SJSA1 (cell line): ENCODE measurements at regions not wholly inside any gene's neighbourhood (a gene's known extent, or its start where the extent isn't known, plus 50 kb on each side); places are given as distances from the start of the nearest gene placed in this dataset.

Source experiments
- DNase-seq, 2 experiments: peaks; one replicate each; pipeline ENCODE4 v3.0.0-alpha.2; 2015 to 2020; ENCODE audit warnings: low spot score in 2 of 2, low read depth in 1 of 2
- H3K27ac ChIP-seq: fragments of 250-450 bp; sonication (Bioruptor Pico); 2 replicates; pipeline ENCODE4 v1.5.1; 2020; ENCODE audit warnings: mild to moderate bottlenecking, moderate library complexity
- H3K27me3 ChIP-seq: fragments of 250-450 bp; sonication (Bioruptor Pico); replicated peaks from 2 replicates; pipeline ENCODE4 v1.5.1; 2020; ENCODE audit warnings: mild to moderate bottlenecking, moderate library complexity
- H3K36me3 ChIP-seq: fragments of 250-450 bp; sonication (Bioruptor Pico); 2 replicates; pipeline ENCODE4 v1.5.1; 2020; ENCODE audit warnings: mild to moderate bottlenecking
- H3K4me1 ChIP-seq: fragments of 250-450 bp; sonication (Bioruptor Pico); replicated peaks from 2 replicates; pipeline ENCODE4 v1.6.1; 2021; ENCODE audit warnings: mild to moderate bottlenecking
- H3K4me3 ChIP-seq: fragments of 250-450 bp; sonication (Bioruptor Pico); 2 replicates; pipeline ENCODE4 v1.5.1; 2020; ENCODE audit warnings: mild to moderate bottlenecking
- H3K9me3 ChIP-seq: fragments of 250-450 bp; sonication (Bioruptor Pico); replicated peaks from 2 replicates; pipeline ENCODE4 v1.5.1; 2020; ENCODE audit warnings: mild to moderate bottlenecking

GRCh38 chr9:107161338-107161737, 121.7 kb upstream of the RAD23B start:
- no peak for DNase-seq
- Histone ChIP-seq H3K4me1 (no peaks in the 10 kb centered on the region), H3K27ac (no peak overlapping the region)

DNA sequence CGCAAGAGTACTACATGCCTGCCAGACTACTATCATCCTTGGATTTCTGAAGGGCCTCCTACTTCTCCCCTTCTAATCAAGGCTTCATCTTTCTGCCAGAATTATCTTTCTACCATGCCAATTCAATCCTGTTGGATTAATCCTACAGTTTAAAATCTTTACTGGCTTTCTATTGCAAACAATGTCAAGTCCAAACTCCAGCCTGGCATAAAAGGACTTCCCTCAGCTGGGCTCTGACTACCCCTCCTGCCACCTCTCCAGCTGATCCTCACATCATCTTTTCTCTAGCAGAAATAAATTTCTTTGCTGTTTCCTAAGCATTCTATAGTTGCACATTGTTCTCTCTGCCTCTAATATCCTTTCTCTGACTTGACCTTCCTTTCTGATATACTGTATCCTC, 119.7 kb upstream of the RAD23B start:
- Histone ChIP-seq H3K36me3 (no peaks in the 10 kb centered on the region), H3K4me3 (no peak overlapping the region), H3K27me3 (no peaks in the 10 kb centered on the region), H3K9me3 (no peaks in the 10 kb centered on the region), H3K4me1 (no peaks in the 10 kb centered on the region), H3K27ac (no peak overlapping the region)
- DNase-seq = no peak

More at GRCh38 chr9:107161338-107161737, 121.7 kb upstream of the RAD23B start:
- no peaks in the 10 kb centered on the region for H3K27me3 ChIP-seq
- H3K9me3 ChIP-seq = no peaks in the 10 kb centered on the region
- H3K4me3 ChIP-seq = no peak overlapping the region
- H3K36me3 ChIP-seq = no peaks in the 10 kb centered on the region

- Histone ChIP-seq H3K27me3 (no peaks in the 10 kb centered on the region), H3K36me3 (no peaks in the 10 kb centered on the region), H3K4me1 (no peaks in the 10 kb centered on the region), H3K4me3 (no peak overlapping the region), H3K9me3 (no peaks in the 10 kb centered on the region), H3K27ac (no peak overlapping the region)
- DNase-seq = no peak
Observed at GRCh38 chr9:107169796-107170195, 113.3 kb upstream of the RAD23B start.

DNA sequence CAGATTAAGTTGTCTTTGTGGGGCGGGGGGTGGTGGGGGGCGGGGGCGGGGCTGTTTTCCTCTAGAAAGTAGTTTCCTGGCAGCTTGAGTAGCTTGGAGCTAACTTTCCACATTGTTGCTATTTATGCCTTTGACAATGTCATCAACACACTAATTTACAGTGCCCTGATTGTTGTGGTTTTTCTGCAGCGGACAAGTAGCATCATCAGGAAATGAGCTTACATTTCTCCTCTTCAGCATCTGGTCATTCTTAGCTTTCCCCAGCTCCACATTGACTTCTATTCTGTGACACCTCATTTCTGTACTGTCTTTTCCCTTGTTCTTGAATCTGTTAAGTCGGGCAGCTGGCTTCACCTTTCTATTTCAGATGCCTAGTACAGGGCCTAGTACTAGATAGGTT, 112.3 kb upstream of the RAD23B start:
- no peaks in the 10 kb centered on the region for H3K9me3 ChIP-seq

GRCh38 chr9:107172160-107172978, 110.7 kb upstream of the RAD23B start:
- no peaks in the 10 kb centered on the region for H3K36me3 ChIP-seq
- no peaks in the 10 kb centered on the region for H3K27me3 ChIP-seq
- DNase-seq = peak; percentile 47 to 64
- no peak overlapping the region for H3K27ac ChIP-seq
- no peak overlapping the region for H3K4me3 ChIP-seq
- H3K4me1 ChIP-seq = no peaks in the 10 kb centered on the region
- H3K9me3 ChIP-seq = no peaks in the 10 kb centered on the region

More for the DNA sequence above, 112.3 kb upstream of the RAD23B start:
- H3K27ac ChIP-seq = no peak overlapping the region
- no peaks in the 10 kb centered on the region for H3K27me3 ChIP-seq
- DNase-seq = no peak
- H3K4me3 ChIP-seq = no peak overlapping the region
- H3K36me3 ChIP-seq = no peaks in the 10 kb centered on the region
- H3K4me1 ChIP-seq = no peaks in the 10 kb centered on the region

GRCh38 chr9:107172979-107173347, 110.1 kb upstream of the RAD23B start:
- Histone ChIP-seq H3K36me3 (no peaks in the 10 kb centered on the region), H3K27ac (no peak overlapping the region), H3K9me3 (no peaks in the 10 kb centered on the region), H3K4me1 (no peaks in the 10 kb centered on the region), H3K27me3 (no peaks in the 10 kb centered on the region), H3K4me3 (no peak overlapping the region)
- DNase-seq = no peak

DNA sequence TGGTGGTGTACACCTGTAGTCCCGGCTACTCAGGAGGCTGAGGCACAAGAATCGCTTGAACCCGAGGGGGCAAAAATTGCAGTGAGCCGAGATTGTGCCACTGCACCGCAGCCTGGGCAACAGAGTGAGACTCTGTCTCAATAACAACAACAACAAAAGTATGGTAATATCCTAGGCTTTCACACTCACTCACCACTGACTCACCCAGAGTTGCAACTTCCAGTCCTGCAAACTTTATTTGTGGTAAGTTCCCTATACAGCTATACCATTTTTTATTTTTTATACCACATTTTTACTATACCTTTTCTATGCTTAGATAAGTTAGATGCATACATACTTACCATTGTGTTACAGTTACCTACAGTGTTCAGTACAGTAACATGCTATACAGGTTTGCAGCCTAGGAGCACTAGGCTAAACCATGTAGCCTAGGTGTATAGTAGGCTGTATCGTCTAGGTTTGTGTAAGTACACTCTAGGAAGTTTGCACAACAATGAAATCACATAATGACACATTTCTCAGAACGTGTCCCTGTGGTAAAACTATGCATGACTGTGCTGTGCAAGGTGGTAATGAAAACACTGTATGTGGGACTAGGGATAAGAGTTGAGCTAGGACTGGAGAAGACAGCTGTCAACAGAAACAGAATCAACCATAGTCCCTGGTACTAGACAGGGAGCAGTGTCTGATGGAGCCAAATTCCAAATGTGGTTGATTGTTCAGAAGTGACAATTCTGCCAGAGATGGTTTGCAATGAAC, 109.5 kb upstream of the RAD23B start:
- H3K27ac ChIP-seq = no peak overlapping the region
- no peaks in the 10 kb centered on the region for H3K9me3 ChIP-seq
- H3K4me1 ChIP-seq = no peaks in the 10 kb centered on the region
- H3K36me3 ChIP-seq = no peaks in the 10 kb centered on the region
- DNase-seq = no peak
- no peaks in the 10 kb centered on the region for H3K27me3 ChIP-seq
- no peak overlapping the region for H3K4me3 ChIP-seq

- H3K4me1 ChIP-seq = no peaks in the 10 kb centered on the region
- no peaks in the 10 kb centered on the region for H3K36me3 ChIP-seq
- DNase-seq = no peak
- H3K27ac ChIP-seq = no peak overlapping the region
- no peaks in the 10 kb centered on the region for H3K27me3 ChIP-seq
- H3K4me3 ChIP-seq = no peak overlapping the region
- no peaks in the 10 kb centered on the region for H3K9me3 ChIP-seq
Observed at GRCh38 chr9:107174441-107174840, 108.6 kb upstream of the RAD23B start.

DNA sequence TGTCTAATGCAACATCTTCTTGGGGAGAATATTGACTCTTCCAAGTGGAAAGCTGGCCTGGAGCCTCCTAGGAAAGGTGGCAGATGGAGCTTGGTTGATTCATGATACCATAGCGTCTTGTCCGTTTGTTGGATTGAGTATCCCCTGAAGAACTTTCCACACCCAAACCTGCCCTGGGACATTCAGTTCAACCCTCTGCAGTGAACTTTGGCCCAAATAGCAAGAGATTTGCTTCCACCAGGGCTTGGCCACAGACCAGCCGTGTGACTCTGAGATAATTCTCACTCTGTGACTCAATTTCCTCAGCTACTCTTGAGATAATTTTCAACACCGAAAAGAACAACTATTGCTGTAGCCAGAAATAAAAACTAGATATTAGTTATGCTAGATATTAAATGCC, 108.0 kb upstream of the RAD23B start:
- H3K4me3 ChIP-seq = no peak overlapping the region

GRCh38 chr9:107175816-107176435, 107.2 kb upstream of the RAD23B start:
- no peak for DNase-seq

More for the DNA sequence above, 108.0 kb upstream of the RAD23B start:
- Histone ChIP-seq H3K27me3 (no peaks in the 10 kb centered on the region), H3K36me3 (no peaks in the 10 kb centered on the region), H3K9me3 (no peaks in the 10 kb centered on the region), H3K4me1 (no peaks in the 10 kb centered on the region), H3K27ac (no peak overlapping the region)
- DNase-seq = no peak

GRCh38 chr9:107176436-107177151, 106.5 kb upstream of the RAD23B start:
- H3K9me3 ChIP-seq = no peaks in the 10 kb centered on the region
- no peak overlapping the region for H3K27ac ChIP-seq
- peak in 1 of 2 experiments; percentile 2 for DNase-seq
- H3K4me1 ChIP-seq = no peaks in the 10 kb centered on the region
- no peaks in the 10 kb centered on the region for H3K27me3 ChIP-seq
- no peaks in the 10 kb centered on the region for H3K36me3 ChIP-seq
- H3K4me3 ChIP-seq = no peak overlapping the region

More at GRCh38 chr9:107175816-107176435, 107.2 kb upstream of the RAD23B start:
- Histone ChIP-seq H3K36me3 (no peaks in the 10 kb centered on the region), H3K27me3 (no peaks in the 10 kb centered on the region), H3K4me1 (no peaks in the 10 kb centered on the region), H3K9me3 (no peaks in the 10 kb centered on the region), H3K4me3 (no peak overlapping the region), H3K27ac (no peak overlapping the region)

DNA sequence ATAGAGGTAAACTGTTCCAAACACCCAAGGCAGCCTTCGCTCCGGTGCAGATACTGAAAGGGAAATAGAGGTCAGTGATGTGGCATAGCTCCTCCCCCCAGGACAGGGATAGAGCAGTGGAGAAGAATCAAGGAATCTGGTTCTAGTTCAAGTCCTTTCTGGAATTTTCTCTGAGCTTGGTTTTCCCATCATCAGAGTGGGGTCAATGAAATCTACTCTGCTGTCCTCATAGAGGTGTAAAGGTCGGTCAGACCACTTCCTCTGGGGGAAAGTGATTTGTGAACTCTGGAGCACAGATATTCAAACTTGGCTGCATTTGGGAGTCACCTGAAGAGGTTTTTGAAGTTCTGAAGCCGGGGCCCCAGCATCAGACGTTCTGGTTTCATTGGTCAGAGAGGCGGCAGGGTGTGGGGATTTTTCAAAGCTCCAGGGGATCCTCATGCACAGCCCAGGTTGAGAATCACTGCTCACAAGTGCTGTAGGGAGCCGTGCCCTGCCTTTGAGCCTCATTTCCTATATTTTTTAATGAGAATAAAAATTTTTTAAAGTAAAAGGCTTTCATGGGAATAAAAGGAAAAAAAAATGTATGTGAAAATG, 105.7 kb upstream of the RAD23B start:
- Histone ChIP-seq H3K36me3 (no peaks in the 10 kb centered on the region), H3K27ac (no peak overlapping the region), H3K4me1 (no peaks in the 10 kb centered on the region)

GRCh38 chr9:107177857-107178256, 105.2 kb upstream of the RAD23B start:
- Histone ChIP-seq H3K4me3 (no peak overlapping the region), H3K27me3 (no peaks in the 10 kb centered on the region), H3K4me1 (no peaks in the 10 kb centered on the region), H3K9me3 (no peaks in the 10 kb centered on the region), H3K27ac (no peak overlapping the region), H3K36me3 (no peaks in the 10 kb centered on the region)
- no peak for DNase-seq

More for the DNA sequence above, 105.7 kb upstream of the RAD23B start:
- H3K27me3 ChIP-seq = no peaks in the 10 kb centered on the region
- DNase-seq = no peak
- no peaks in the 10 kb centered on the region for H3K9me3 ChIP-seq
- H3K4me3 ChIP-seq = no peak overlapping the region
